ENCODE measurements at regions not wholly inside any gene's neighbourhood (a gene's known extent, or its start where the extent isn't known, plus 50 kb on each side); places are given as distances from the start of the nearest gene placed in this dataset.

DNA sequence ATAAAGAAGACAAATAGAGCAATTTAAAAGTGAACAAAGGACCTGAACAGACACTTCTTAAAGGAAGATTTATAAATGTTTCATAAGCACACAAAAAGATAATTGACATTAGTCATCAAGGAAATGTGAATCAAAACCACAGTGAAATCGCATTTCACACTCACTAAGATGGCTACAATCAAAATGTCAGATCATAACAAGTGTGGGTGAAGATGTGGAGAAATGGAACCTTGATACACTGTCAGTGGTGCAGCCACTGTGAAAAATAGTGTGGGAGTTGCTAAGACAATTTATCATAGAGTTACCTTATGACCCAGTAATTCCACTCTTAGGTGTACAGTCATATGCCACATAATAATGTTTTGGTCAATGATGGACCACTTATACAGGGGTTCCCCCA, 54.5 kb upstream of the HTR4 start:
- intact Hi-C loops (cut with DNase I), result no loop called here
- no peaks in the 10 kb centered on the region for H3K27me3 ChIP-seq
- DNase-seq (no peak), ATAC-seq (no peak)
- no peak overlapping the region for H3K27ac ChIP-seq
- no peaks in the 10 kb centered on the region for H3K9me3 ChIP-seq
- no peaks in the 10 kb centered on the region for H3K36me3 ChIP-seq
- WGBS, 4 donors, result 88 to 94% (median 90%) methylated on average over 1 of the region's 1 CpG
- H3K4me3 ChIP-seq, result no peak overlapping the region
- no peak for TF ChIP-seq POLR2A (IDR thresholded peaks at IDR 0.05)
- TF ChIP-seq, protein P1, sequence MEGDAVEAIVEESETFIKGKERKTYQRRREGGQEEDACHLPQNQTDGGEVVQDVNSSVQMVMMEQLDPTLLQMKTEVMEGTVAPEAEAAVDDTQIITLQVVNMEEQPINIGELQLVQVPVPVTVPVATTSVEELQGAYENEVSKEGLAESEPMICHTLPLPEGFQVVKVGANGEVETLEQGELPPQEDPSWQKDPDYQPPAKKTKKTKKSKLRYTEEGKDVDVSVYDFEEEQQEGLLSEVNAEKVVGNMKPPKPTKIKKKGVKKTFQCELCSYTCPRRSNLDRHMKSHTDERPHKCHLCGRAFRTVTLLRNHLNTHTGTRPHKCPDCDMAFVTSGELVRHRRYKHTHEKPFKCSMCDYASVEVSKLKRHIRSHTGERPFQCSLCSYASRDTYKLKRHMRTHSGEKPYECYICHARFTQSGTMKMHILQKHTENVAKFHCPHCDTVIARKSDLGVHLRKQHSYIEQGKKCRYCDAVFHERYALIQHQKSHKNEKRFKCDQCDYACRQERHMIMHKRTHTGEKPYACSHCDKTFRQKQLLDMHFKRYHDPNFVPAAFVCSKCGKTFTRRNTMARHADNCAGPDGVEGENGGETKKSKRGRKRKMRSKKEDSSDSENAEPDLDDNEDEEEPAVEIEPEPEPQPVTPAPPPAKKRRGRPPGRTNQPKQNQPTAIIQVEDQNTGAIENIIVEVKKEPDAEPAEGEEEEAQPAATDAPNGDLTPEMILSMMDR (IDR thresholded peaks at IDR 0.05), result no peak
- H3K4me1 ChIP-seq, result peaks cover 0 to 8% (median 0%) of the 10 kb centered on the region in 12 donors

DNA sequence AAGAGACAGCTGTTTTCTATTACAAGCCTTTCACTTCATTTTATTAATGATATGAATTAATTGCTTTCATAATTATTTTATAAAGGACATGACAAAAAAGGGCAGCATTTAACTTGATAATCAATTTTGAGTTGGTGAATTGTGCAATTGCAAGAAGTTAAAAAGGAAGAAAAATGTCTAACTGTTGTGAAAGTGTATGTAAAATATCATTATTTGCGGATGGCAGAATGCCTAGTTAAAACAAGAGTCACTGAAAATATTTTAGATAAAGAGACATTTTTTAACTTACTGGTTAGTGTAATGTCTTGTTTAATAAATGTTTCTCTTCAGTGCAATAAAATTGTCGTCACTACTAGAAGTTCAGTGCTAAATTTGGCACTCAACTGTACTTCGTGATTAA, 57.6 kb upstream of the HTR4 start:
- no peak for TF ChIP-seq POLR2A (IDR thresholded peaks at IDR 0.05)
- TF ChIP-seq, protein P1 (IDR thresholded peaks at IDR 0.05), result no peak
- H3K36me3 ChIP-seq, result no peaks in the 10 kb centered on the region
- H3K9me3 ChIP-seq, result no peaks in the 10 kb centered on the region
- H3K4me1 ChIP-seq, result peaks cover 0 to 8% (median 0%) of the 10 kb centered on the region in 12 donors
- H3K4me3 ChIP-seq, result no peak overlapping the region
- 46 to 55% (median 52%) methylated on average over 3 of the region's 3 CpGs for WGBS, 4 donors
- no peak for DNase-seq
- intact Hi-C loops (cut with DNase I), result no loop called here
- peak overlapping the region in 2 of 12 donors; percentile 15 to 18 for H3K27ac ChIP-seq
- H3K27me3 ChIP-seq, result no peaks in the 10 kb centered on the region
- ATAC-seq, result peak in 1 of 4 donors; percentile 69

- H3K27me3 ChIP-seq, result no peaks in the 10 kb centered on the region
- DNase-seq (no peak), ATAC-seq (no peak)
- peaks cover 0 to 8% (median 0%) of the 10 kb centered on the region in 12 donors for H3K4me1 ChIP-seq
- H3K36me3 ChIP-seq, result no peaks in the 10 kb centered on the region
- no peak overlapping the region for H3K27ac ChIP-seq
- intact Hi-C loops (cut with DNase I), result no loop called here
- TF ChIP-seq, protein P1 (IDR thresholded peaks at IDR 0.05), result no peak
- no peak for TF ChIP-seq POLR2A (IDR thresholded peaks at IDR 0.05)
- no peaks in the 10 kb centered on the region for H3K9me3 ChIP-seq
- H3K4me3 ChIP-seq, result no peak overlapping the region
Observed at GRCh38 chr5:148713735-148714508, 59.6 kb upstream of the HTR4 start.

GRCh38 chr5:148716716-148717115, 62.4 kb upstream of the HTR4 start:
- DNase-seq (no peak), ATAC-seq (no peak)
- intact Hi-C loops (cut with DNase I), result no loop called here
- H3K27me3 ChIP-seq, result no peaks in the 10 kb centered on the region
- 75 to 88% (median 81%) methylated on average over 4 of the region's 4 CpGs for WGBS, 4 donors
- H3K4me3 ChIP-seq, result no peak overlapping the region
- TF ChIP-seq, protein P1 (IDR thresholded peaks at IDR 0.05), result no peak
- no peak for TF ChIP-seq POLR2A (IDR thresholded peaks at IDR 0.05)
- H3K9me3 ChIP-seq, result no peaks in the 10 kb centered on the region
- no peaks in the 10 kb centered on the region for H3K36me3 ChIP-seq
- peaks cover 0 to 6% (median 0%) of the 10 kb centered on the region in 12 donors for H3K4me1 ChIP-seq
- no peak overlapping the region for H3K27ac ChIP-seq
